Suppressor macrophage (primary cell): ENCODE measurements at regions not wholly inside any gene's neighbourhood (a gene's known extent, or its start where the extent isn't known, plus 50 kb on each side); places are given as distances from the start of the nearest gene placed in this dataset.

Experiments
- DNase-seq, 4 experiments: peaks; one replicate each; pipeline ENCODE4 v3.0.0-alpha.2; 2020 to 2022

- no peak for DNase-seq
Observed at GRCh38 chr12:115253049-115253448, 569.1 kb upstream of the TBX3 start.

GRCh38 chr12:115251727-115252126 is 567.8 kb upstream of the TBX3 start:
- no peak for DNase-seq

- no peak for DNase-seq
Observed at GRCh38 chr12:115249671-115250278, 565.8 kb upstream of the TBX3 start.

- no peak for DNase-seq
Observed at GRCh38 chr12:115245020-115245419, 561.0 kb upstream of the TBX3 start.

- no peak for DNase-seq
Observed at GRCh38 chr12:115243933-115244628, 560.1 kb upstream of the TBX3 start.

- DNase-seq, result no peak
Observed at GRCh38 chr12:115240251-115240650, 556.3 kb upstream of the TBX3 start.

- DNase-seq, result no peak
Observed at GRCh38 chr12:115235880-115236279, 551.9 kb upstream of the TBX3 start.

GRCh38 chr12:115233891-115234543 is 550.0 kb upstream of the TBX3 start:
- no peak for DNase-seq

GRCh38 chr12:115232455-115233156 is 548.6 kb upstream of the TBX3 start:
- DNase-seq, result no peak

GRCh38 chr12:115230606-115231005 is 546.6 kb upstream of the TBX3 start:
- DNase-seq, result no peak

- DNase-seq, result no peak
Observed at GRCh38 chr12:115229517-115229916, 545.5 kb upstream of the TBX3 start.

GRCh38 chr12:115228434-115228833 is 544.5 kb upstream of the TBX3 start:
- no peak for DNase-seq

GRCh38 chr12:115227137-115227615 is 543.2 kb upstream of the TBX3 start:
- no peak for DNase-seq

GRCh38 chr12:115225845-115226244 is 541.9 kb upstream of the TBX3 start:
- DNase-seq, result peak in 2 of 4 experiments; percentile 2 to 4

GRCh38 chr12:115223991-115224390 is 540.0 kb upstream of the TBX3 start:
- DNase-seq, result no peak

- DNase-seq, result no peak
Observed at GRCh38 chr12:115223322-115223721, 539.3 kb upstream of the TBX3 start.

GRCh38 chr12:115222220-115222619 is 538.2 kb upstream of the TBX3 start:
- no peak for DNase-seq

GRCh38 chr12:115216301-115216700 is 532.3 kb upstream of the TBX3 start:
- no peak for DNase-seq

- no peak for DNase-seq
Observed at GRCh38 chr12:115215544-115215943, 531.6 kb upstream of the TBX3 start.

- DNase-seq, result no peak
Observed at GRCh38 chr12:115213538-115214016, 529.6 kb upstream of the TBX3 start.

- no peak for DNase-seq
Observed at GRCh38 chr12:115213118-115213517, 529.1 kb upstream of the TBX3 start.

GRCh38 chr12:115212356-115212755 is 528.4 kb upstream of the TBX3 start:
- DNase-seq, result no peak
